AG09309 (cell line): ENCODE measurements at regions not wholly inside any gene's neighbourhood (a gene's known extent, or its start where the extent isn't known, plus 50 kb on each side); places are given as distances from the start of the nearest gene placed in this dataset.

Experiments
- DNase-seq: peaks from one replicate; pipeline ENCODE4 v3.0.0-alpha.2; 2010; ENCODE audit warnings: low read depth
- H3K4me3 ChIP-seq: 2 replicates; pipeline ENCODE4 v1.5.1; 2011; ENCODE audit warnings: mild to moderate bottlenecking, low read depth, low read length, moderate library complexity; ENCODE audit not compliant: control insufficient read depth
- TF ChIP-seq, protein P1 (sequence below): IDR thresholded peaks from 2 replicates; pipeline ENCODE4 v1.5.1; 2011; ENCODE audit warnings: mild to moderate bottlenecking, low read depth, low read length, inconsistent platforms; ENCODE audit not compliant: insufficient read depth, control insufficient read depth; ENCODE audit errors: missing control alignments

DNA sequence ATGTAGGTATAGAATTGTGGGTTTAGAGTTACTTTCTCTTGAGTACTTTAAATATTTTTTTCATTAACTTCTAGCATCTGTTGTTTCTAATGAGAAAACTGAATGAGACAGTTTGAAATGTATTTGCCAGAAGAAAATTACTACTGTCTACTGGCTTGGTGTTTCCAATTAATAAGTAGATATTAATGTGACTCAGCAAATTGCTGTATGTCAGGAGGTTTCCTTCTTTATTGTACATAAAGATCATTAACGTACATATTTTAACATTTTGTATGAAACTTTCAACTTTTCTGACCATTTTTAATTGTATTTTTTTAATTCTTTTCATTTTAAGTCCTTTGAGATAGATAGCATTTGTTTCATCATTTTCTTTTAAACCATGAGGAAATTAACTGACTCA is 135.1 kb upstream of the SLC22A23 start:
- no peak for DNase-seq
- H3K4me3 ChIP-seq: no peak overlapping the region
- TF ChIP-seq, protein P1, sequence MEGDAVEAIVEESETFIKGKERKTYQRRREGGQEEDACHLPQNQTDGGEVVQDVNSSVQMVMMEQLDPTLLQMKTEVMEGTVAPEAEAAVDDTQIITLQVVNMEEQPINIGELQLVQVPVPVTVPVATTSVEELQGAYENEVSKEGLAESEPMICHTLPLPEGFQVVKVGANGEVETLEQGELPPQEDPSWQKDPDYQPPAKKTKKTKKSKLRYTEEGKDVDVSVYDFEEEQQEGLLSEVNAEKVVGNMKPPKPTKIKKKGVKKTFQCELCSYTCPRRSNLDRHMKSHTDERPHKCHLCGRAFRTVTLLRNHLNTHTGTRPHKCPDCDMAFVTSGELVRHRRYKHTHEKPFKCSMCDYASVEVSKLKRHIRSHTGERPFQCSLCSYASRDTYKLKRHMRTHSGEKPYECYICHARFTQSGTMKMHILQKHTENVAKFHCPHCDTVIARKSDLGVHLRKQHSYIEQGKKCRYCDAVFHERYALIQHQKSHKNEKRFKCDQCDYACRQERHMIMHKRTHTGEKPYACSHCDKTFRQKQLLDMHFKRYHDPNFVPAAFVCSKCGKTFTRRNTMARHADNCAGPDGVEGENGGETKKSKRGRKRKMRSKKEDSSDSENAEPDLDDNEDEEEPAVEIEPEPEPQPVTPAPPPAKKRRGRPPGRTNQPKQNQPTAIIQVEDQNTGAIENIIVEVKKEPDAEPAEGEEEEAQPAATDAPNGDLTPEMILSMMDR: no peak

DNA sequence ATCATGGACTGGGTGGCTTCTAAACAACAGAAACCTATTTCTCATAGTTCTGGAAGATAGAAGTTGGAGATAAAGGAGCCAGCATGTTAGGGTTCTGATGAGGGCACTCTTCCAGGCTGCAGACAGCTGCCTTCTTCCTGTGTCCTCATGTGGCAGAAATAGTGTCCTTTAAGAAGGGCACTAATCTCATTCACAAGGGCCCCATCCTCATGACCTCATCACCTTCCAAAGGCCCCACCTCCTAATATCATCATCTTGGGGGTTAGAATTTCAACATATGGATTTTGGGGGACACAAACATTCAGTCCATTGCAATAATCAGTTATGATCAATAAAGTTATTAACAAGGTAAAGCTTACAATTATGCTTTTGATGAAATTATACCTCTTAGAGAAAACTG is 130.8 kb upstream of the SLC22A23 start:
- TF ChIP-seq, protein P1: no peak
- no peak for DNase-seq
- H3K4me3 ChIP-seq: no peak overlapping the region

DNA sequence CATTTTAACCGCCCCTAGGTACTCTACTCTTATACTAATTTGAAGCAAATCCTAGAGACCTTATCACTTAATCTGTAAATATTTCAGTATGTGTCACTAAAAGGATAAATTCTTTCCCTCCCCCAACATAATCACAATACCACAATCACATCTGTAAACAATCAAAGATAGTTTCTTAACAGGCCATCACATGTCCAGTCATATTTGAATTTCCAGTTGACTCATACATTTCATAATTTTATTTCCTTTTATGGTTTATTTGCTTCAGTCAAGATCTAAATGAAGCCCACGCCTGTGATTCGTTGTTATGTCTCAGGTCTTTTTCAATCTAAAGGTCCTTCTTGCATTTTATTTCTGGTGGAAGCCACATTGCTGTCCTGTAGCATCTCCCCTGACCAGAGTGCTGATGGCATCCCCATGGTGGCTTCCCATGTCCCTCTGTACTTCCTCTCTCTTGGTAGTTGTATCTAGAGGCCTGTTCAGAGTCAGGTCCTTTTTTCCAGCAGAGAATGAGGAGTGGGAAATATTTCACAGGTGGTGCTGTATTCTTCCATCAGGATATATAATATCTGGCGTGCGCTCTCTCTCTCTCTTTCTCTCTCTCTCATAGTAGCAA is 128.6 kb upstream of the SLC22A23 start:
- TF ChIP-seq, protein P1: no peak
- peak; percentile 86 for DNase-seq
- H3K4me3 ChIP-seq: no peak overlapping the region

DNA sequence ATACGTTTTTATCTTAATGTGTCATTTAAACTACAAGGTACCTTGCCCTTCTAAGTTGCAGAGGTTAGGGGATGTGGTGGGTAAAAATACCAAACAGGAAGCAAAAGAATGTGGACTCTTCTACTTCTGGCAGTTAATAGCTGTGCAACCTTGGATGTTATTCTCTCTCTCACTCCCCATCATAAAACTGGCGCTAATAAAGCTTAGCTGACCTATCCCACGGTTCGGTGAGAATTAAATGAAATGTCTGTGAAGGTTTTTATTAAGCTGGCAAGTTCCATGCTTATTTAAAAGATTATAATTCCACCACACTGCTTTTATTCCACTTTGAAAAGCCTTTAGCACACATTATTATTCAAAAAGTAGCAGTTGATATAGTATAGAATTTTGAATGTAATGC is 127.8 kb upstream of the SLC22A23 start:
- TF ChIP-seq, protein P1: no peak
- peak; percentile 35 for DNase-seq
- H3K4me3 ChIP-seq: no peak overlapping the region

DNA sequence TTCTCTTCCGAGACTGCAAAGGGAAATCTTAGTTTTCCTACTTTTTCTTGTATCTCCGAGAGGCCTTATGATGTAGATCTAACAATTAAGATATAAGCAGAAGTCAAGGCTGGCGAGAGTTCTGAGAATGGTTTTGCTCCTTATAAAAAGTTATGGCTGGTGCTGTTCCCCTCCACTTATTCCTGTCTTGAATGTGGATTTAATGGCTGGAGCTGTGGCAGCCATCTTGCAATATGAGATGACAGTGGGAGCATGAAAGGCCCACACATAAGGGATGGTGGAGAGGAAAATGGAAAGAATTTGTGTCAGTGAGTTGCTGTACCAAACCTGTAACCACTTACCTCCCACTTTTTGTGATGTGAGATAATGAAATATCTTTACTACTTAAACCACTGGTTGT is 124.6 kb upstream of the SLC22A23 start:
- TF ChIP-seq, protein P1: no peak
- H3K4me3 ChIP-seq: no peak overlapping the region
- DNase-seq: no peak

DNA sequence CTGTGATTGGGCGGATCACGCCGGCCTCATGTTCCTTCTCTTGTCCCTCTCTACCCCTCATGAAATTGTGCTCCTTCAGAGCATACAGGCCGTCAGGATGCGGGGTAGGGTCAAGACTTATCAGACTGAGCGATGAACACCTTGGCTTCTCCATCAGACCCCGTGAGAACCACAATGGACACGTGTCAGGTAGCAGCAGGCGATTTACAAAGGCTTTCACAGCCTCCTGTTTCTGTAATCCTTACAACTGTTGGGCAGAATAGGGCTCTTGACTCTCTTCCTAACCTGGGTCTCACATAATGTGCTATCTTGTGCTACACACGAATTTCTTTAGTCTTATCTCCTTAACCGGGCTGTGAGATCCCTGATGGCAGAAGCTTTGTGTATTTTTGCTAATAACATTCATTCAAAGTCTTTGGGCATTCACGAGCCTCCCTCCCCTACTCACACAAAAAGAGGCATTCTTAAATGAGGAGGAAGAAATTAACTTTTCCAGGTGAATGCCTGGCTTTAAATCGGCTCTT is 122.9 kb upstream of the SLC22A23 start:
- no peak for DNase-seq
- TF ChIP-seq, protein P1: no peak
- no peak overlapping the region for H3K4me3 ChIP-seq
